Muscle of leg (tissue), 3 donors: ENCODE measurements at regions not wholly inside any gene's neighbourhood (a gene's known extent, or its start where the extent isn't known, plus 50 kb on each side); places are given as distances from the start of the nearest gene placed in this dataset.

ENCODE experiments used
- DNase-seq: peaks from one replicate; pipeline ENCODE4 v3.0.0; 2013
- H3K27ac ChIP-seq: one replicate; pipeline ENCODE4 v1.5.1; 2013; ENCODE audit warnings: mild to moderate bottlenecking, low read length, control low read depth
- H3K27me3 ChIP-seq: one replicate; pipeline ENCODE4 v1.6.1; 2013; ENCODE audit warnings: low read length; ENCODE audit not compliant: control insufficient read depth, insufficient read depth
- H3K36me3 ChIP-seq: one replicate; pipeline ENCODE4 v1.6.1; 2013; ENCODE audit warnings: low read length; ENCODE audit not compliant: control insufficient read depth, insufficient read depth
- H3K4me1 ChIP-seq: one replicate; pipeline ENCODE4 v1.6.1; 2013; ENCODE audit warnings: low read length; ENCODE audit not compliant: control insufficient read depth, insufficient read depth
- H3K4me3 ChIP-seq: one replicate; pipeline ENCODE4 v1.5.1; 2013; ENCODE audit warnings: low read length, control low read depth
- H3K9me3 ChIP-seq: replicated peaks from 2 replicates; pipeline ENCODE4 v1.6.1; 2013; ENCODE audit warnings: low read depth, low read length; ENCODE audit not compliant: control insufficient read depth
- WGBS: methylation state at CpG from one replicate; pipeline ENCODE4 v1.1.5; 2013; ENCODE audit warnings: missing lambda C conversion rate; ENCODE audit not compliant: insufficient coverage; 5-methylcytosine and 5-hydroxymethylcytosine counted together

DNA sequence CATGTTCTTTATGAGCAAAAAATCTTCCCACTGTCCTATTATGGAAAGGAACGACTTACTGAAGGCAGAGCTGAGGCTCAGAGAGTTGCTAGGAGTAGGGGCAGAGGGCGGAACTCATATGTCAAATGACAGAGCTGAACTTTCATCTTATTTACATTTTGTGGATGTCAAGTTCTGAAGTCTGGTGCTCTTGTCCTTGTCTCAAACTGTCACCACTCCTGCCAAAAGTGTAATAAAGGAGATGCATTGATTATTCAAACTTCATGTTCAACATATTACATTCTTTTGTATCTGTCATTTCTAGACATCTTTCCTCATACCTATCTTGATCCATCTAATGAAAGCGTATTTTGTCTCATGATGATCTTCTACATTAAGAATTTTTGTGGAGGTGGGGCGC is 57.1 kb upstream of the C11orf87 start:
- Histone ChIP-seq H3K36me3 (no peaks in the 10 kb centered on the region), H3K27ac (no peak overlapping the region), H3K4me3 (no peak overlapping the region), H3K4me1 (no peaks in the 10 kb centered on the region), H3K27me3 (no peaks in the 10 kb centered on the region), H3K9me3 (no peaks in the 10 kb centered on the region)
- WGBS = no CpG with 5 or more reads among the region's 4 CpGs
- no peak for DNase-seq

DNA sequence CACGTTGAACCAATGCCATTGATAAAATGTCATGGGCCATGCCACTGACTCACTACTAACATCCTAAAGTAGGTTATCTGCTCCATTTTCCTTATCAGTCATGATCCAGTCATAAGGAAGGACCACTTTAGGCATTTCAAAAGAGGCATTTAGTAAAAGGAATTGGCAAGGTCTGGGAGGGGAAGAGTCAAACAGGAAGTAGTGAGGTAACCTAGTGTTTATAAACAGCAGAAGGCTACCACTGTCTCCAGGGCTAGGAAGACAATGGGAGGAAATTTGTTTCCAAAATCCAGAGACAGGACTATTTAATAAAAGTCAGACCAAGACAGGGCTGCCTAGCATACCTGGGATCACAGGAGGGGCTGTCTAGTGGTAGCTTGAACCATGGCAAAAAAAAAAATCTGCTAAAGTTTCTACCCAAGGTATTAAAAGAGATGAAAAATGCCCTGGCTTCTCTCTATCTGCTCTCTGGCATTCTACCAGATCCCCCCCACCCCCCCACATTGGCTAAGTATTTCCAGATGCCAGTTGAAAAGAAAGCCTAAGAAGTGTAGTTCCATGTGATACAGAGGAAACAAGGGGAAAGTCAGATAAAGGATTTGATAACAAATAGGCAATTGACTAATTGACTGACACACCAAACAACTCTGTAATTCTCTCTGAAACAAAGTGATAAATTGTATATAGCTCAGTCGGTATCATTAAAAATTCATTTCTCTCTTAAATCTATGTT is 50.4 kb upstream of the C11orf87 start:
- Histone ChIP-seq H3K36me3 (no peaks in the 10 kb centered on the region), H3K27ac (no peak overlapping the region), H3K4me3 (no peak overlapping the region), H3K4me1 (no peaks in the 10 kb centered on the region), H3K9me3 (no peaks in the 10 kb centered on the region), H3K27me3 (no peaks in the 10 kb centered on the region)
- no peak for DNase-seq
- WGBS = no CpG with 5 or more reads among the region's 2 CpGs
